NK-92 treated with Interleukin-12 subunit alpha and Interleukin-12 subunit beta, amount 100 ng/mL, for 24 hours (cell line): ENCODE measurements at regions not wholly inside any gene's neighbourhood (a gene's known extent, or its start where the extent isn't known, plus 50 kb on each side); places are given as distances from the start of the nearest gene placed in this dataset.

Experiments used
- DNase-seq: peaks from one replicate; lab custom pipeline; 2025; lab: John Stamatoyannopoulos, UW

- DNase-seq: no peak
These were observed 317.9 kb upstream of the RBFOX1 start for GRCh38 chr16:7014756-7015155.

GRCh38 chr16:7013990-7014389 is 318.7 kb upstream of the RBFOX1 start:
- no peak for DNase-seq

- DNase-seq: no peak
These were observed 328.4 kb upstream of the RBFOX1 start for GRCh38 chr16:7004266-7004665.

- DNase-seq: no peak
These were observed 339.1 kb upstream of the RBFOX1 start for GRCh38 chr16:6993544-6993943.

- DNase-seq: no peak
These were observed 343.8 kb upstream of the RBFOX1 start for GRCh38 chr16:6988846-6989245.

- DNase-seq: no peak
These were observed 354.7 kb upstream of the RBFOX1 start for GRCh38 chr16:6977916-6978315.

- DNase-seq: no peak
These were observed 355.4 kb upstream of the RBFOX1 start for GRCh38 chr16:6977291-6977690.

- no peak for DNase-seq
These were observed 355.9 kb upstream of the RBFOX1 start for GRCh38 chr16:6976716-6977115.

GRCh38 chr16:6970171-6970857 is 362.3 kb upstream of the RBFOX1 start:
- no peak for DNase-seq

- no peak for DNase-seq
These were observed 363.1 kb upstream of the RBFOX1 start for GRCh38 chr16:6969594-6969993.

GRCh38 chr16:6967796-6968320 is 364.8 kb upstream of the RBFOX1 start:
- no peak for DNase-seq

GRCh38 chr16:6966925-6967324 is 365.7 kb upstream of the RBFOX1 start:
- no peak for DNase-seq

GRCh38 chr16:6964679-6965078 is 368.0 kb upstream of the RBFOX1 start:
- no peak for DNase-seq

GRCh38 chr16:6961704-6962103 is 370.9 kb upstream of the RBFOX1 start:
- DNase-seq: no peak

- DNase-seq: no peak
These were observed 374.5 kb upstream of the RBFOX1 start for GRCh38 chr16:6958184-6958583.

- no peak for DNase-seq
These were observed 375.0 kb upstream of the RBFOX1 start for GRCh38 chr16:6957681-6958080.

- DNase-seq: no peak
These were observed 376.1 kb upstream of the RBFOX1 start for GRCh38 chr16:6956511-6956910.

- no peak for DNase-seq
These were observed 377.3 kb upstream of the RBFOX1 start for GRCh38 chr16:6955303-6955702.

GRCh38 chr16:6949240-6949639 is 383.4 kb upstream of the RBFOX1 start:
- DNase-seq: no peak

- DNase-seq: no peak
These were observed 385.4 kb upstream of the RBFOX1 start for GRCh38 chr16:6947291-6947690.

GRCh38 chr16:6946802-6947201 is 385.8 kb upstream of the RBFOX1 start:
- no peak for DNase-seq

GRCh38 chr16:6946106-6946505 is 386.5 kb upstream of the RBFOX1 start:
- no peak for DNase-seq

- no peak for DNase-seq
These were observed 391.7 kb upstream of the RBFOX1 start for GRCh38 chr16:6940968-6941367.

- DNase-seq: no peak
These were observed 395.0 kb upstream of the RBFOX1 start for GRCh38 chr16:6937641-6938040.
